Pancreas (tissue), 10 donors: ENCODE measurements at regions not wholly inside any gene's neighbourhood (a gene's known extent, or its start where the extent isn't known, plus 50 kb on each side); places are given as distances from the start of the nearest gene placed in this dataset.

Experiments used
- ATAC-seq, 4 donors: fragments of 200-7000 bp; cut with Tn5 transposase; one replicate each; pipeline versions ENCODE4 v1.8.0 to v1.9.1; 2020; ENCODE audit warnings: mild to moderate bottlenecking in 4 of 4, moderate library complexity in 4 of 4
- DNase-seq, 6 donors: peaks; one replicate each; pipeline ENCODE4 v3.0.0-alpha.2; 2020
- FAIRE-seq: peaks from 2 replicates; lab custom pipeline; 2012; peaks lifted over from hg19 to GRCh38; lab: Jason Lieb, UNC
- H3K27ac ChIP-seq, 4 donors: fragments of 200-600 bp; sonication (generic); 1 replicate in 3 of 4; 2 replicates in 1 of 4; pipeline versions ENCODE4 v1.5.0 to v1.8.0; 2020
- H3K27me3 ChIP-seq, 4 donors: fragments of 200-600 bp; one replicate each; pipeline ENCODE4 v1.8.0; 2021
- H3K36me3 ChIP-seq, 3 donors: fragments of 200-600 bp; sonication (generic) in 1 of 3; one replicate each; pipeline versions ENCODE4 v1.5.0 to v1.8.0; 2020 to 2021
- H3K4me1 ChIP-seq, 3 donors: fragments of 200-600 bp; one replicate each; pipeline ENCODE4 v1.8.0; 2021
- H3K4me3 ChIP-seq, 4 donors: fragments of 200-600 bp; sonication (generic) in 2 of 4; one replicate each; pipeline versions ENCODE4 v1.5.0 to v1.8.0; 2020 to 2021
- H3K9me3 ChIP-seq, 4 donors: fragments of 200-600 bp; one replicate each; pipeline ENCODE4 v1.8.0; 2021
- CTCF ChIP-seq, 4 donors: fragments of 200-600 bp; sonication (generic) in 3 of 4; IDR thresholded peaks; one replicate each; pipeline versions ENCODE4 v1.5.0 to v1.8.0; 2021; ENCODE audit warnings: antibody characterized with exemption in 4 of 4
- WGBS, 2 donors: extraction: QIAGEN DNeasy Blood & Tissue Kit; methylation state at CpG; one replicate each; pipeline ENCODE4 v1.1.7; 2013; 5-methylcytosine and 5-hydroxymethylcytosine counted together
- intact Hi-C, 3 donors: fragments of 100-400 bp; cut with DNase I; formaldehyde crosslinking; loops; one replicate each; pipeline versions ENCODE4 v1.11.1 to v1.14.2; 2022
- donor health status: healthy with polysubstance abuse.
- donor health status: DM: no; HTN: no; CAD: no; lungs with moderate emphysema.
- donor health status: DM: no; HTN: no; CAD: no.
- donor health status: control.
- donor health status: control.
- donor health status: Bipolar disorder and iron deficiency.
- donor health status: DM: yes; HTN: yes; CAD: no.
- donor health status: DM: no; HTN: no; CAD: no.
- donor health status: DM: no; HTN: no; CAD: no.
- donor health status: DM: yes; HTN: yes; CAD: no.

- FAIRE-seq (no peak), DNase-seq (no peak), ATAC-seq (no peak)
- Histone ChIP-seq H3K27ac (no peak overlapping the region), H3K4me1 (no peaks in the 10 kb centered on the region), H3K27me3 (no peaks in the 10 kb centered on the region), H3K4me3 (no peak overlapping the region), H3K36me3 (no peaks in the 10 kb centered on the region), H3K9me3 (no peaks in the 10 kb centered on the region)
- TF ChIP-seq CTCF (IDR thresholded peaks at IDR 0.05) = no peak
- intact Hi-C loops = loop anchor here in 1 of 3 donors (10.0 kb wide), 1 partner anchor 311 kb away; no protein-coding TSS in a partner anchor
- 62 to 74% methylated on average over 3 of the region's 3 CpGs for WGBS, 2 donors
Observed at GRCh38 chr12:13853471-13853870, 127.9 kb downstream of the GRIN2B start.

- H3K27me3 ChIP-seq = no peaks in the 10 kb centered on the region
- intact Hi-C loops = loop anchor here in 1 of 3 donors (10.0 kb wide), 1 partner anchor 313 kb away; no protein-coding TSS in a partner anchor
- no peak overlapping the region for H3K4me3 ChIP-seq
- H3K27ac ChIP-seq = no peak overlapping the region
- WGBS, 2 donors = 22 to 27% methylated on average over 3 of the region's 3 CpGs
- no peaks in the 10 kb centered on the region for H3K4me1 ChIP-seq
- no peak for FAIRE-seq
- DNase-seq = no peak
- H3K9me3 ChIP-seq = no peaks in the 10 kb centered on the region
- TF ChIP-seq CTCF (IDR thresholded peaks at IDR 0.05) = no peak
- H3K36me3 ChIP-seq = no peaks in the 10 kb centered on the region
- no peak for ATAC-seq
Observed at GRCh38 chr12:13851828-13852227, 129.6 kb downstream of the GRIN2B start.

- Histone ChIP-seq H3K4me1 (no peaks in the 10 kb centered on the region), H3K27me3 (no peaks in the 10 kb centered on the region), H3K4me3 (no peak overlapping the region), H3K9me3 (no peaks in the 10 kb centered on the region), H3K36me3 (no peaks in the 10 kb centered on the region), H3K27ac (no peak overlapping the region)
- no peak for DNase-seq
- WGBS, 2 donors = 54 to 62% methylated on average over 3 of the region's 3 CpGs
- intact Hi-C loops = no loop called here
- no peak for ATAC-seq
- no peak for FAIRE-seq
- TF ChIP-seq CTCF (IDR thresholded peaks at IDR 0.05) = no peak
Observed at GRCh38 chr12:13849456-13849855, 131.9 kb downstream of the GRIN2B start.

GRCh38 chr12:13843841-13844240 lies 137.6 kb downstream of the GRIN2B start:
- no peaks in the 10 kb centered on the region for H3K36me3 ChIP-seq
- FAIRE-seq (no peak), DNase-seq (no peak), ATAC-seq (no peak)
- H3K27ac ChIP-seq = no peak overlapping the region
- WGBS, 2 donors = 80 to 87% methylated on average over 1 of the region's 1 CpG
- H3K4me3 ChIP-seq = no peak overlapping the region
- intact Hi-C loops = no loop called here
- no peaks in the 10 kb centered on the region for H3K4me1 ChIP-seq
- H3K27me3 ChIP-seq = peaks cover 0 to 5% (median 0%) of the 10 kb centered on the region in 4 donors
- TF ChIP-seq CTCF (IDR thresholded peaks at IDR 0.05) = no peak
- no peaks in the 10 kb centered on the region for H3K9me3 ChIP-seq

- ATAC-seq = no peak
- no peak for TF ChIP-seq CTCF (IDR thresholded peaks at IDR 0.05)
- intact Hi-C loops = no loop called here
- Histone ChIP-seq H3K9me3 (no peaks in the 10 kb centered on the region), H3K4me3 (no peak overlapping the region), H3K4me1 (no peaks in the 10 kb centered on the region), H3K36me3 (no peaks in the 10 kb centered on the region), H3K27ac (no peak overlapping the region), H3K27me3 (peaks cover 0 to 5% (median 0%) of the 10 kb centered on the region in 4 donors)
- no peak for FAIRE-seq
- WGBS, 2 donors = 66 to 72% methylated on average over 7 of the region's 7 CpGs
- DNase-seq = no peak
Observed at GRCh38 chr12:13841358-13841757, 140.0 kb downstream of the GRIN2B start.
